K562 (cell line): ENCODE measurements at regions not wholly inside any gene's neighbourhood (a gene's known extent, or its start where the extent isn't known, plus 50 kb on each side); places are given as distances from the start of the nearest gene placed in this dataset.

Experiments
- ATAC-seq: fragments of 200-7000 bp; cut with Tn5 transposase; 3 replicates; pipeline ENCODE4 v1.9.1; 2020; ENCODE audit warnings: moderate library complexity
- BruUV-seq: library from RNA; stranded (reverse); fragments of 400-500 nt; replicated peaks from 2 replicates; lab custom pipeline; 2021; lab: Mats Ljungman, UMichigan
- CTCF ChIA-PET: fragments of 300-600 bp; formaldehyde crosslinking; extraction: SDS; loops from one replicate; lab custom pipeline; 2021; ENCODE audit warnings: low intra/inter-chr PET ratio; lab: Yijun Ruan, JAX
- POLR2A ChIA-PET: fragments of 300-600, 350-650 bp; sonication (Branson Sonifier 250); formaldehyde crosslinking; extraction: SDS; loops from one replicate; lab custom pipeline; 2021; ENCODE audit warnings: antibody characterized with exemption, inconsistent platforms; lab: Yijun Ruan, JAX
- DNase-seq, 4 experiments: peaks; one replicate each; pipeline versions ENCODE4 v3.0.0 to v3.0.0-alpha.2; 2011 to 2018; ENCODE audit warnings: low spot score in 3 of 4, mixed read lengths in 3 of 4; ENCODE audit errors: extremely low read depth in 1 of 4
- FAIRE-seq: peaks from 2 replicates; lab custom pipeline; 2011; peaks lifted over from hg19 to GRCh38; lab: Jason Lieb, UNC
- H2AFZ ChIP-seq: 2 replicates; pipeline ENCODE4 v1.6.0; 2011; ENCODE audit warnings: low read depth, low read length, control low read depth, inconsistent platforms
- H3K27ac ChIP-seq: fragments of 200-600 bp; 3 replicates; pipeline ENCODE4 v1.8.0; 2011; ENCODE audit warnings: low read depth, mild to moderate bottlenecking, control low read depth, inconsistent platforms, low read length, moderate library complexity, mixed read lengths; ENCODE audit errors: extremely low read depth
- H3K27me3 ChIP-seq, 2 experiments: fragments of 300-600 bp in 1 of 2; 2 replicates in 1 of 2; 3 replicates in 1 of 2; pipeline versions ENCODE4 v1.6.0 to v1.8.0; 2011; ENCODE audit warnings: inconsistent platforms in 2 of 2, low read length in 2 of 2, mild to moderate bottlenecking in 1 of 2, mixed read lengths in 1 of 2, moderate library complexity in 1 of 2; ENCODE audit not compliant: control insufficient read depth in 2 of 2, insufficient read depth in 2 of 2
- H3K36me3 ChIP-seq: fragments of 300-600 bp; 3 replicates; pipeline ENCODE4 v1.8.0; 2011; ENCODE audit warnings: mild to moderate bottlenecking, low read length, inconsistent platforms; ENCODE audit not compliant: control insufficient read depth, insufficient read depth
- H3K4me1 ChIP-seq, 2 experiments: fragments of 200-600 bp in 1 of 2; replicated peaks in 1 of 2; 2 replicates in 1 of 2; 3 replicates in 1 of 2; pipeline versions ENCODE4 v1.5.1 to v1.8.0; 2011; ENCODE audit warnings: inconsistent platforms in 2 of 2, low read length in 2 of 2, mild to moderate bottlenecking in 1 of 2, mixed read lengths in 1 of 2, moderate library complexity in 1 of 2; ENCODE audit not compliant: control insufficient read depth in 2 of 2, insufficient read depth in 2 of 2
- H3K4me2 ChIP-seq: 2 replicates; pipeline ENCODE4 v1.6.1; 2011; ENCODE audit warnings: low read length, control low read depth, inconsistent platforms, mixed read lengths; ENCODE audit not compliant: insufficient read depth
- H3K4me3 ChIP-seq: fragments of 200-600 bp; sonication (generic), shearing (Covaris generic); 2 replicates; pipeline ENCODE4 v1.5.1; 2016; ENCODE audit warnings: control low read depth, inconsistent platforms
- H3K79me2 ChIP-seq: fragments of 200-600 bp; 3 replicates; pipeline ENCODE4 v1.8.0; 2011; ENCODE audit warnings: low read length, inconsistent platforms; ENCODE audit not compliant: control insufficient read depth, insufficient read depth
- H3K9ac ChIP-seq, 2 experiments: 2 replicates each; pipeline versions ENCODE4 v1.6.0 to v1.6.1; 2011; ENCODE audit warnings: low read depth in 2 of 2, low read length in 2 of 2, control low read depth in 1 of 2, inconsistent platforms in 1 of 2, mild to moderate bottlenecking in 1 of 2, mixed read lengths in 1 of 2; ENCODE audit not compliant: insufficient read depth in 1 of 2
- H3K9me1 ChIP-seq: one replicate; pipeline ENCODE4 v1.6.0; 2011; ENCODE audit warnings: inconsistent platforms, mild to moderate bottlenecking, low read length, moderate library complexity; ENCODE audit not compliant: control insufficient read depth, insufficient read depth
- H3K9me3 ChIP-seq: replicated peaks from 2 replicates; pipeline ENCODE4 v1.5.1; 2011; ENCODE audit warnings: low read depth, low read length, inconsistent platforms; ENCODE audit not compliant: control insufficient read depth, insufficient read depth
- H4K20me1 ChIP-seq: replicated peaks from 2 replicates; pipeline ENCODE4 v1.6.1; 2011; ENCODE audit warnings: low read length, inconsistent platforms, mixed read lengths; ENCODE audit not compliant: control insufficient read depth, insufficient read depth
- ATF4 ChIP-seq: fragments of 450-650 bp; formaldehyde crosslinking; IDR thresholded peaks from 2 replicates; pipeline ENCODE4 v1.4.0; 2022; ENCODE audit warnings: mild to moderate bottlenecking, moderate library complexity
- COPS2 ChIP-seq: fragments of 450-650 bp; conservative IDR thresholded peaks from 2 replicates; pipeline ENCODE4 v1.6.1; 2016; ENCODE audit warnings: mild to moderate bottlenecking, moderate library complexity
- DEAF1 ChIP-seq: fragments of 450-650 bp; formaldehyde crosslinking; IDR thresholded peaks from 2 replicates; pipeline ENCODE4 v1.4.0; 2020; ENCODE audit warnings: mild to moderate bottlenecking, moderate library complexity
- E2F5 ChIP-seq: sonication (generic); formaldehyde crosslinking; IDR thresholded peaks from 2 replicates; pipeline ENCODE4 v1.8.0; 2022; ENCODE audit warnings: mild to moderate bottlenecking, missing genetic modification reagents
- FOXK1 ChIP-seq: sonication (generic); formaldehyde crosslinking; IDR thresholded peaks from 2 replicates; pipeline ENCODE4 v1.8.0; 2022; ENCODE audit warnings: missing genetic modification reagents, mild to moderate bottlenecking, borderline replicate concordance
- FUS ChIP-seq: fragments of 200-400 bp; formaldehyde crosslinking; optimal IDR thresholded peaks from 2 replicates; pipeline ENCODE3; 2017; ENCODE audit warnings: low read depth, low read length
- GATAD2A ChIP-seq: fragments of 450-650 bp; IDR thresholded peaks from 2 replicates; pipeline ENCODE4 v1.6.1; 2017
- IFI16 ChIP-seq: fragments of 250-450 bp; sonication (Bioruptor Pico); IDR thresholded peaks from 2 replicates; pipeline ENCODE4 v2.1.2; 2022; ENCODE audit warnings: mild to moderate bottlenecking, inconsistent platforms
- KDM4B ChIP-seq, 2 experiments: fragments of 450-650 bp in 1 of 2; sonication (generic) in 1 of 2; IDR thresholded peaks; 2 replicates each; pipeline ENCODE4 v1.6.1; 2016 to 2017; ENCODE audit warnings: borderline replicate concordance in 2 of 2, antibody characterized with exemption in 1 of 2, low read depth in 1 of 2, mild to moderate bottlenecking in 1 of 2
- MCM3 ChIP-seq: fragments of 450-650 bp; IDR thresholded peaks from 2 replicates; pipeline ENCODE4 v1.6.1; 2016
- PRDM10 ChIP-seq: fragments of 450-650 bp; IDR thresholded peaks from 2 replicates; pipeline ENCODE4 v1.6.1; 2018; ENCODE audit not compliant: partially characterized antibody
- RFX7 ChIP-seq: fragments of 250-450 bp; sonication (Bioruptor Pico); IDR thresholded peaks from 2 replicates; pipeline ENCODE4 v1.5.1; 2021; ENCODE audit warnings: mild to moderate bottlenecking
- ZBTB9 ChIP-seq: fragments of 450-650 bp; formaldehyde crosslinking; IDR thresholded peaks from 2 replicates; pipeline ENCODE4 v1.4.0; 2020; ENCODE audit warnings: mild to moderate bottlenecking, moderate library complexity
- ZNF146 ChIP-seq: IDR thresholded peaks from one replicate; pipeline ENCODE4 v1.6.1; 2018; ENCODE audit warnings: missing compliant biosample characterization; ENCODE audit not compliant: unreplicated experiment
- ZNF232 ChIP-seq: sonication (generic); formaldehyde crosslinking; IDR thresholded peaks from 2 replicates; pipeline ENCODE4 v1.8.0; 2022; ENCODE audit warnings: mild to moderate bottlenecking, missing genetic modification reagents
- ZNF431 ChIP-seq: sonication (generic); formaldehyde crosslinking; IDR thresholded peaks from 2 replicates; pipeline ENCODE4 v1.8.0; 2022; ENCODE audit warnings: mild to moderate bottlenecking, missing genetic modification reagents
- WGBS: fragments of 100-300 bp; shearing (Covaris generic); methylation state at CpG from one replicate; pipeline ENCODE4 v1.1.6; 2016; ENCODE audit warnings: low coverage, mixed read lengths; ENCODE audit not compliant: insufficient coverage; ENCODE audit errors: missing lambda C conversion rate; 5-methylcytosine and 5-hydroxymethylcytosine counted together
- in situ Hi-C: fragments of 300-500 bp; cut with MboI; formaldehyde crosslinking; loops from 4 replicates; pipeline ENCODE4 v1.15.0; 2018; ENCODE audit warnings: inconsistent platforms, mixed read lengths
- intact Hi-C: fragments of 100-400 bp; cut with micrococcal nuclease; formaldehyde crosslinking; loops from 2 replicates; pipeline ENCODE4 v1.14.2; 2022

- POLR2A ChIA-PET: interaction anchor here (0.7 kb wide), 1 partner anchor 13 kb away, joined by 3 read pairs; no protein-coding TSS in a partner anchor
- Histone ChIP-seq H3K79me2 (no peaks in the 10 kb centered on the region), H3K4me2 (no peak overlapping the region), H3K9ac (no peak overlapping the region), H3K4me3 (no peak overlapping the region), H3K36me3 (no peaks in the 10 kb centered on the region), H4K20me1 (no peaks in the 10 kb centered on the region), H3K27me3 (peaks cover 16 to 35% of the 10 kb centered on the region in 2 experiments), H2AFZ (no peak overlapping the region), H3K9me3 (no peaks in the 10 kb centered on the region), H3K4me1 (no peaks in the 10 kb centered on the region), H3K27ac (no peak overlapping the region), H3K9me1 (no peaks in the 10 kb centered on the region)
- WGBS: 0% methylated on average over 5 of the region's 5 CpGs
- ATAC-seq (no peak), DNase-seq (no peak), FAIRE-seq (no peak)
- BruUV-seq: no TSS peak
- in situ Hi-C loops (no loop called here), intact Hi-C loops (no loop called here)
- CTCF ChIA-PET: no interaction called here
- TF ChIP-seq FOXK1 (CRISPR knock-in tag) (no peak), COPS2 (no peak), ATF4 (CRISPR knock-in tag) (no peak), ZNF232 (CRISPR knock-in tag) (no peak), ZNF146 (CRISPR knock-in tag) (no peak), ZNF431 (no peak), GATAD2A (no peak), E2F5 (CRISPR knock-in tag) (no peak), FUS (no peak), RFX7 (CRISPR knock-in tag) (no peak), ZBTB9 (CRISPR knock-in tag) (no peak), MCM3 (no peak), IFI16 (CRISPR knock-in tag) (no peak), KDM4B (IDR thresholded peaks at IDR 0.05; ENCODE audit: borderline replicate concordance in 2 of 2, low read depth in 1 of 2) (no peak), DEAF1 (no peak), PRDM10 (no peak)
Measured at GRCh38 chr6:138596126-138596525, 96.8 kb upstream of the NHSL1 start.
